ENCODE measurements at regions not wholly inside any gene's neighbourhood (a gene's known extent, or its start where the extent isn't known, plus 50 kb on each side); places are given as distances from the start of the nearest gene placed in this dataset.
"Not testable (repeated sequence)": the region's sequence is repeated elsewhere in the genome, so short reads cannot be mapped to it uniquely, and the experiment has no call there.

GRCh38 chr7:131924857-131925256 is 368.4 kb upstream of the PODXL start:
- H3K4me3 ChIP-seq (replicated peaks in 1 of 2; ENCODE audit: low read depth in 2 of 2, low read length in 2 of 2): no peak overlapping the region
- TF ChIP-seq CTCF (IDR thresholded peaks at IDR 0.05; ENCODE audit: low read depth, low read length): no peak
- no peak for DNase-seq (ENCODE audit: low read depth in 2 of 2)

GRCh38 chr7:131922948-131923347 is 366.5 kb upstream of the PODXL start:
- H3K4me3 ChIP-seq (replicated peaks in 1 of 2; ENCODE audit: low read depth in 2 of 2, low read length in 2 of 2); DNase-seq (ENCODE audit: low read depth in 2 of 2): not testable (repeated sequence)

GRCh38 chr7:131921016-131921415 is 364.6 kb upstream of the PODXL start:
- no peak for DNase-seq (ENCODE audit: low read depth in 2 of 2)
- no peak for TF ChIP-seq CTCF (IDR thresholded peaks at IDR 0.05; ENCODE audit: low read depth, low read length)
- H3K4me3 ChIP-seq (replicated peaks in 1 of 2; ENCODE audit: low read depth in 2 of 2, low read length in 2 of 2): no peak overlapping the region

- TF ChIP-seq CTCF (IDR thresholded peaks at IDR 0.05; ENCODE audit: low read depth, low read length): no peak
- no peak overlapping the region for H3K4me3 ChIP-seq (replicated peaks in 1 of 2; ENCODE audit: low read depth in 2 of 2, low read length in 2 of 2)
- DNase-seq (ENCODE audit: low read depth in 2 of 2): no peak
Observed at GRCh38 chr7:131919920-131920709, 363.7 kb upstream of the PODXL start.

GRCh38 chr7:131911112-131911511 is 354.7 kb upstream of the PODXL start:
- DNase-seq (ENCODE audit: low read depth in 2 of 2): no peak
- TF ChIP-seq CTCF (IDR thresholded peaks at IDR 0.05; ENCODE audit: low read depth, low read length): no peak
- H3K4me3 ChIP-seq (replicated peaks in 1 of 2; ENCODE audit: low read depth in 2 of 2, low read length in 2 of 2): no peak overlapping the region

- DNase-seq (ENCODE audit: low read depth in 2 of 2): no peak
- H3K4me3 ChIP-seq (replicated peaks in 1 of 2; ENCODE audit: low read depth in 2 of 2, low read length in 2 of 2): no peak overlapping the region
- TF ChIP-seq CTCF (IDR thresholded peaks at IDR 0.05; ENCODE audit: low read depth, low read length): no peak
Observed at GRCh38 chr7:131909151-131909768, 352.8 kb upstream of the PODXL start.

- no peak for TF ChIP-seq CTCF (IDR thresholded peaks at IDR 0.05; ENCODE audit: low read depth, low read length)
- no peak for DNase-seq (ENCODE audit: low read depth in 2 of 2)
- H3K4me3 ChIP-seq (replicated peaks in 1 of 2; ENCODE audit: low read depth in 2 of 2, low read length in 2 of 2): no peak overlapping the region
Observed at GRCh38 chr7:131908714-131909113, 352.3 kb upstream of the PODXL start.

Measured in cardiac fibroblast (primary cell).